Erythroblast (primary cell): ENCODE measurements at regions not wholly inside any gene's neighbourhood (a gene's known extent, or its start where the extent isn't known, plus 50 kb on each side); places are given as distances from the start of the nearest gene placed in this dataset.

Experiments used
- DNase-seq, 2 experiments: peaks; one replicate each; lab custom pipeline; 2025; lab: John Stamatoyannopoulos, UW
- GATA1 ChIP-seq: IDR thresholded peaks from 2 replicates; pipeline ENCODE4 v1.6.1; 2011; ENCODE audit warnings: low read depth, mild to moderate bottlenecking, control low read depth, low read length, moderate library complexity
- POLR2A ChIP-seq: IDR thresholded peaks from 2 replicates; pipeline ENCODE4 v1.6.1; 2011; ENCODE audit warnings: mild to moderate bottlenecking, low read length

- no peak for DNase-seq
- TF ChIP-seq GATA1 (no peak), POLR2A (no peak)
Measured at GRCh38 chr19:46911456-46911855, 50.7 kb downstream of the ARHGAP35 start.

DNA sequence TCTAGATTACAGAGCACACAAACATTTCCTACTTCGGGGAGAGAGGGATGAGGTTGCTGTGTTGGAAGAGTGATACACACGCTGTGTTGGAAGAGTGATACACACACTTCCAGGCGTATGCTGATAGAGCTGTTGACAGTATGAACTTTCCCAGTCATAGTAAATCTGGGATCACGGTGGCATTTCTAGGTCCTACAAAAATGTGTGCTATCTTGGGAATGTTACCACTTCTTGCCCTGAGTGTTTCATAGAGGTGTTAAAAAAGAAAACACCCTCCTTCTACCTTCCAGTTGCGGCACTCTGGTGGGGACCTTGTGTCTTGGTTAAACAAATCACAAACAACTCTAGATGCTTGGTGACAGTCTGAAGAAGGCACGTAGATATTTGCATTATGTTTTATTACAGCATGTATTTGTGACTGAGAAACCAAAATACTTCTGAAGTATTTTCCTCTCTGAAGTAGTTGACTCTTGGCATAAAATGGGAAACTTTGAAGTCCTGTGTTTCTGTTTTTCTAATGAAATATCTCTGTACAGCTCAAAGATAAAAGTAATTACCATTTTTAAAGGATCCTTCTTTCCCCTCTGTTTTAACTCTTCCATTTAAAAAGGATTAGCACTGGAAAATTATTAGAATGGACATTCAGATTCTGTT is 52.5 kb downstream of the ARHGAP35 start:
- no peak for DNase-seq
- TF ChIP-seq POLR2A (no peak), GATA1 (no peak)

DNA sequence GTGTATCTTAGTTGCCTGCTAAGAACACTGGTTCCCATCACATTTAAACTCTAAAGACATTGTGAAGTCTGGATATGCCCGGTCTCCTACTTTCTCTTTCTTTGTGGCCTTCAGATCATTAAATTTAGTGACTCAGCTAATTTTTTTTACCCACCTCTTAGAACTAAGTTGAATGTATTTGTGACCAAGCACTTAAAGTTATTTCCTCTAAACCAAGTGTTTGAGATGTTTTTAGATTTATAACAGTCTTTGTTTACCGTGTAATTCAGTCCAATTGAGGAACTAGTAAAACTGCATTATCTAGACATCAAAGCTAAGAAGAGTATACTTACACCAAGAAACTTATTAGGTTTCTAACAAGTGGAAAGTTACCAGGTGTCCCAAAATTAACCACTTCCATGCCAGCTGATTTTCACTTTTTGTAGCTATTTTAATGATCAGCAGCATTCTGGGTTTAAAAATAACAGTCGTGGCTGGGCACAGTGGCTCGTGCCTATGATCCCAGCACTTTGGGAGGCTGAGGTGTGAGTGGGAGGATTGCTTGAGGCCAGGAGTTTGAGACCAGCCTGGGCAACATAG is 53.1 kb downstream of the ARHGAP35 start:
- TF ChIP-seq POLR2A: no peak
- TF ChIP-seq GATA1: no peak
- DNase-seq: peak; percentile 48 to 66

GRCh38 chr19:46915386-46915785 is 54.6 kb downstream of the ARHGAP35 start:
- no peak for DNase-seq
- no peak for TF ChIP-seq POLR2A
- TF ChIP-seq GATA1: no peak

DNA sequence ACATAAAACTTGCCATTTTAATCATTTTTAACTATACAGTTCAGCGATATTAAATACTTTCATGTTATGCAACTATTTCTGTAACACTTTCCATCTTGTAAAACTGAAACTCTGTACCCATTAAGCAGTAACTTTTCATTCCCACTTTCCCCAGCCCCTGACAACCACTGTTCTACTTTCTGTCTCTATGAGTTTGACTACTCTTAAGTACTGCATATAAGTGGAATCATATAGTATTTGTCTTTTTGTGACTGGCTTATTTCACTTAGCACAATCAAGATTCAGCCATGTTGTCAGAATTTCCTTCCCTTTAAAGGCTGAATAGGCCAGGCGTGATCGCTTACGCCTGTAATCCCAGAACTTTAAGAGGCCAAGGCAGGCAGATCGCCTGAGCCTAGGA is 56.2 kb downstream of the ARHGAP35 start:
- no peak for TF ChIP-seq GATA1
- no peak for TF ChIP-seq POLR2A
- DNase-seq: no peak

GRCh38 chr19:46919324-46919723 is 58.5 kb downstream of the ARHGAP35 start:
- TF ChIP-seq GATA1 (no peak), POLR2A (no peak)
- DNase-seq: no peak

GRCh38 chr19:46920362-46920761 is 59.6 kb downstream of the ARHGAP35 start:
- TF ChIP-seq POLR2A (no peak), GATA1 (no peak)
- DNase-seq: no peak

DNA sequence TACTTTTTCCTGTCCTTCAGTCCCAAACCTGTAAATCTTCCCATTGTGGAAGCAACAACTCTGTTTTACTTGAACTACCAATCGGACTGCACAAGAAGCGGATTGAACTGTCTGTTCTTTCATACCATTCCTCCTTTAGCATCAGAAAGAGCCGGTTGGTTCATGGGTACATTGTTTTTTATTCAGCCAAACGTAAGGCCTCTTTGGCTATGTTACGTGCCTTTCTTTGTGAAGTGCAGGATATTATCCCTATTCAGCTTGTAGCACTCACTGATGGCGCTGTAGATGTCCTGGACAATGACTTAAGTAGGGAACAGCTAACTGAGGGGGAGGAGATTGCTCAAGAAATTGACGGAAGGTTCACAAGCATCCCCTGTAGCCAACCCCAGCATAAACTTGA is 60.3 kb downstream of the ARHGAP35 start:
- TF ChIP-seq POLR2A: no peak
- no peak for TF ChIP-seq GATA1
- no peak for DNase-seq

- TF ChIP-seq GATA1: no peak
- no peak for TF ChIP-seq POLR2A
Measured at GRCh38 chr19:46922465-46922864, 61.7 kb downstream of the ARHGAP35 start.

GRCh38 chr19:46924874-46925547 is 64.2 kb downstream of the ARHGAP35 start:
- TF ChIP-seq POLR2A: no peak
- TF ChIP-seq GATA1: no peak
- no peak for DNase-seq

More at GRCh38 chr19:46922465-46922864, 61.7 kb downstream of the ARHGAP35 start:
- DNase-seq: no peak

DNA sequence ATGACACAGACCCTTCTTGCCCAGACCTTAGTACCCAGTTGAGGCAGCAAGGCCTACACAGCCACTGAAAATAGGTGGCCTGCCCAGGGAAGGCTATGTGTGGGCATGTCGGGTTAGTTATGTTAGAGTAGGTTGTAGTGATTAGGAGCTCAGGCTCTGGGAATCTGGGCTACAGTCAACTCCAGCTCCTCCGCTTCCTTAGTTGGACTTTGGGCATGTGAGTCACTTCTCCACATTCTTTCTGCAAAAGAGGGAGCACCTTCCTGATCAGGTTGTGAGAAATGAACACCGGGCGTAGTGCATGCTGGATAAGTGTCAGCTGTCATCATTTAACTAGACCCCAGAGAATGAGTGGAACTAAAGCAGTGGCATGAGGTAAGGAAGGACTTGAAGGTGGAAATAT is 64.8 kb downstream of the ARHGAP35 start:
- TF ChIP-seq POLR2A: no peak
- TF ChIP-seq GATA1: no peak
- no peak for DNase-seq

DNA sequence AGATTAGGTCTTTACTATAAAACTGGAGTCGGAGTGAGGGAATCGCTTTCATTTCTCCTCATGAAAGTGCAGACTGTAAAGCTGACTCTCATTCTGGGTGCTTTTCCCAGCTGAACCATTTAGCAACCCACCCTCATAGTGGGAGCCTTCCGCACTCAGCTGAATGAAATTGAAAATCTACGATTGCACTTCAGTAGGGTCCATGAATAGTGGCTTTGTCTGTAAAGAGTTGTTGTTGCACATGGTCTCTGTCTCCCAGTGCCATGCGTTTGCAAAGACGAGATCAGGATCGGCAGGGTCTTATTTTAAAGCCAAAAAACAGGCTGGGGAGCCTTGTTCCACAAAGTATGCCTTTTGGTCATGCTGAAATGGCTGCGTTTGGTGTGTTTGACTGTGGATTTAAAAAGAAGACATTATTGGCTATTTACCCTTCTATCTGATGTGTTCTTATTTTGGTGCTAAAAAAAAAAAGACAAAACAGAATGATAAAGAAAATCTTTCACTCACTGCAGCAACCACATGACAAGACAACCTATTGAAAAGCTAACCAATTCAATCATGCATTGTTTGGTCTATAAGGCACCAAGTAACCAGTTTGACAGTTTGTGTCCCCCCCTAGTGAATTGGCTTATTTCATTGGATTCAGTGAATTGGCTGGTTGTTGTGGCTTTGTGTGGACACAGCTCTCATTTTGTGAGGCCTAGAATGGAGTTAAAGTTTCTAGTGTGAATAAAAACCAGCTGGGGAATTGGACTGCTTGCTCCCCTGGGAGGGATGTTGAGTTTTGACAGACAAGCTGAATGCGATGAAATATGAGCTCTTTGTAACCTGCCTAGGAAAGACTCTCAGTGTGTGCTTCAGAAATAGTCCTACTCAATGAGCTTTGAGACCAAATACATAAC is 65.6 kb downstream of the ARHGAP35 start:
- DNase-seq: no peak
- TF ChIP-seq POLR2A (no peak), GATA1 (no peak)

DNA sequence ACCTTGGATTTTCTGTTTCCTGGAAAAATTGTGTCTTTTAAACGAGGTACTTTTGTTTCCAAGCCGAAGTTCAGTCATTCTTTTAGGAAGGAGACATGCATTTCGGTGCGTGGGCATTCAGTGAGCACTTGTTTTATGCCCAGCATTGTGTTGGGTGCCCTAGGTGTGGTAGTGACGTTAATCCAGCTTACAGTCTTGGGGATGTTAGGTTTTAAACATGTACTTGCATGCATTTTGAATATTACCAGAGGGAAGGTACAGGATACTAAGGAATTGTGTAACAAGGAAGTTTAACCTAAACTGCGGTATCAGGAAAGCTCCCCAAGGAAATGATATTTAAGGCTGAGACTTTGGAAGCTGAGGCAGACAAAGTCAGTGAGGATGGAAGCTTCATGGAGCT is 66.3 kb downstream of the ARHGAP35 start:
- DNase-seq: no peak
- no peak for TF ChIP-seq POLR2A
- no peak for TF ChIP-seq GATA1
